ENCODE measurements at regions not wholly inside any gene's neighbourhood (a gene's known extent, or its start where the extent isn't known, plus 50 kb on each side); places are given as distances from the start of the nearest gene placed in this dataset.

DNA sequence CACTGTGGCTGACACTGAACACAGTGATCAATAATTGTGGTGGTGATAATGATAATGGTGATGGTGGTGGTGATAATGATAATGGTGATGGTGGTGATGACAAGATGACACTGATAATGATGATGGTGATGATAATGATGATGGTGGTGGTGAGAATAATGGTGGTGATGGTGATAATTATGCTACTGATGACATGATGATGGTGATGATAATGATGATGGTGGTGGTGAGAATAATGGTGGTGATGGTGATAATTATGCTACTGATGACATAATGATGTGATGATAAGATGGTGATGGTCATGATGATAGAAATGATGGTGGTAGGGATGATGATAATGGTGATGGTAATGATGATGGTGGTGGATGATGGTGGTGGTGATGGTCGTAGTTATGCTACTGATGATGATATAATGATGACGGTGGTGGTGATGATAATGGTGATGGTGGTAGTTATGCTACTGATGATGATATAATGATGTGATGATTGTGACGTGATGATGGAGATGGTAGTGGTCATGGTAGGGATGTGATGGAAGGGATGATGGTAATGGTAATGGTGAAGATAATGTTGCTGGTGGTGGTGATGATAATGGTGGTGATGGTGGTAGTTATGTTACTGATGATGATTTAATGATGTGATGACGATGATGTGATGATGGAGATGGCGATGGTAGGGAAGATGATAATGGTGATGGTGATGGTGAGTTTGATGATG, 356.5 kb upstream of the CDH4 start:
- DNase-seq = no peak
- H3K27me3 ChIP-seq (replicated peaks; ENCODE audit: control insufficient read depth, insufficient read depth, low read length, poor library complexity, severe bottlenecking) = no peaks in the 10 kb centered on the region
- H3K4me3 ChIP-seq (ENCODE audit: insufficient read depth, low read depth, low read length, poor library complexity, severe bottlenecking) = no peak overlapping the region
- H3K27ac ChIP-seq (ENCODE audit: insufficient read depth, low read length, poor library complexity, severe bottlenecking) = no peak overlapping the region
- H3K4me1 ChIP-seq (ENCODE audit: control insufficient read depth, insufficient read depth, low read length, poor library complexity, severe bottlenecking) = no peaks in the 10 kb centered on the region
- H3K36me3 ChIP-seq (ENCODE audit: control insufficient read depth, insufficient read depth, low read length) = no peaks in the 10 kb centered on the region
- H3K9me3 ChIP-seq (ENCODE audit: control insufficient read depth, low read length) = no peaks in the 10 kb centered on the region

DNA sequence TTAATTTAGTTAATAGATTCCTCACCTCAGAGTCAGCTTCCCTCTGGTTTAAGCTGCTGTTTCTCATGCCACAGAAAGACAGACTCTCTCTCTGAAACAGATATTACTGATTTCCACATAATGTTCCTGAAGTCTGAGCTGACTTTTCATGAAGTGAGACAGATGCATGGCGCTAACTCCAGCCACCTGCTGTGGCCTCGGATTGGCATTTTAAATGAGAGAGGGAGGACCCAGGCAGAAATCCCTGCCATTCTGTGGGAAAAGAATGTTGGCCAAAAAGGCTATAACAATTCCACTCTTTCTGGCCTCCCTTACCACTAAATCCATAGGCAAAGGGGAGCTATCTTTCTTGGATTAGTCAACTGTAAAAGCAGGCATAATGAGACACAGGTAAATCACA, 354.1 kb upstream of the CDH4 start:
- no peaks in the 10 kb centered on the region for H3K9me3 ChIP-seq (ENCODE audit: control insufficient read depth, low read length)
- no peak overlapping the region for H3K27ac ChIP-seq (ENCODE audit: insufficient read depth, low read length, poor library complexity, severe bottlenecking)
- H3K4me1 ChIP-seq (ENCODE audit: control insufficient read depth, insufficient read depth, low read length, poor library complexity, severe bottlenecking) = no peaks in the 10 kb centered on the region
- no peaks in the 10 kb centered on the region for H3K36me3 ChIP-seq (ENCODE audit: control insufficient read depth, insufficient read depth, low read length)
- no peak overlapping the region for H3K4me3 ChIP-seq (ENCODE audit: insufficient read depth, low read depth, low read length, poor library complexity, severe bottlenecking)
- H3K27me3 ChIP-seq (replicated peaks; ENCODE audit: control insufficient read depth, insufficient read depth, low read length, poor library complexity, severe bottlenecking) = no peaks in the 10 kb centered on the region
- DNase-seq = no peak

- Histone ChIP-seq H3K9me3 (ENCODE audit: control insufficient read depth, low read length) (no peaks in the 10 kb centered on the region), H3K4me1 (ENCODE audit: control insufficient read depth, insufficient read depth, low read length, poor library complexity, severe bottlenecking) (no peaks in the 10 kb centered on the region), H3K27ac (ENCODE audit: insufficient read depth, low read length, poor library complexity, severe bottlenecking) (no peak overlapping the region), H3K27me3 (replicated peaks; ENCODE audit: control insufficient read depth, insufficient read depth, low read length, poor library complexity, severe bottlenecking) (no peaks in the 10 kb centered on the region), H3K36me3 (ENCODE audit: control insufficient read depth, insufficient read depth, low read length) (no peaks in the 10 kb centered on the region), H3K4me3 (ENCODE audit: insufficient read depth, low read depth, low read length, poor library complexity, severe bottlenecking) (no peak overlapping the region)
- DNase-seq = no peak
These were observed 352.7 kb upstream of the CDH4 start for GRCh38 chr20:60899320-60899719.

GRCh38 chr20:60900618-60901017, 351.4 kb upstream of the CDH4 start:
- Histone ChIP-seq H3K4me1 (ENCODE audit: control insufficient read depth, insufficient read depth, low read length, poor library complexity, severe bottlenecking) (no peaks in the 10 kb centered on the region), H3K4me3 (ENCODE audit: insufficient read depth, low read depth, low read length, poor library complexity, severe bottlenecking) (no peak overlapping the region), H3K36me3 (ENCODE audit: control insufficient read depth, insufficient read depth, low read length) (no peaks in the 10 kb centered on the region), H3K27me3 (replicated peaks; ENCODE audit: control insufficient read depth, insufficient read depth, low read length, poor library complexity, severe bottlenecking) (no peaks in the 10 kb centered on the region), H3K9me3 (ENCODE audit: control insufficient read depth, low read length) (no peaks in the 10 kb centered on the region), H3K27ac (ENCODE audit: insufficient read depth, low read length, poor library complexity, severe bottlenecking) (no peak overlapping the region)
- no peak for DNase-seq

- no peak for DNase-seq
- H3K4me3 ChIP-seq (ENCODE audit: insufficient read depth, low read depth, low read length, poor library complexity, severe bottlenecking) = no peak overlapping the region
- no peaks in the 10 kb centered on the region for H3K27me3 ChIP-seq (replicated peaks; ENCODE audit: control insufficient read depth, insufficient read depth, low read length, poor library complexity, severe bottlenecking)
- no peaks in the 10 kb centered on the region for H3K4me1 ChIP-seq (ENCODE audit: control insufficient read depth, insufficient read depth, low read length, poor library complexity, severe bottlenecking)
- no peaks in the 10 kb centered on the region for H3K9me3 ChIP-seq (ENCODE audit: control insufficient read depth, low read length)
- no peaks in the 10 kb centered on the region for H3K36me3 ChIP-seq (ENCODE audit: control insufficient read depth, insufficient read depth, low read length)
- H3K27ac ChIP-seq (ENCODE audit: insufficient read depth, low read length, poor library complexity, severe bottlenecking) = no peak overlapping the region
These were observed 350.2 kb upstream of the CDH4 start for GRCh38 chr20:60901831-60902230.

DNA sequence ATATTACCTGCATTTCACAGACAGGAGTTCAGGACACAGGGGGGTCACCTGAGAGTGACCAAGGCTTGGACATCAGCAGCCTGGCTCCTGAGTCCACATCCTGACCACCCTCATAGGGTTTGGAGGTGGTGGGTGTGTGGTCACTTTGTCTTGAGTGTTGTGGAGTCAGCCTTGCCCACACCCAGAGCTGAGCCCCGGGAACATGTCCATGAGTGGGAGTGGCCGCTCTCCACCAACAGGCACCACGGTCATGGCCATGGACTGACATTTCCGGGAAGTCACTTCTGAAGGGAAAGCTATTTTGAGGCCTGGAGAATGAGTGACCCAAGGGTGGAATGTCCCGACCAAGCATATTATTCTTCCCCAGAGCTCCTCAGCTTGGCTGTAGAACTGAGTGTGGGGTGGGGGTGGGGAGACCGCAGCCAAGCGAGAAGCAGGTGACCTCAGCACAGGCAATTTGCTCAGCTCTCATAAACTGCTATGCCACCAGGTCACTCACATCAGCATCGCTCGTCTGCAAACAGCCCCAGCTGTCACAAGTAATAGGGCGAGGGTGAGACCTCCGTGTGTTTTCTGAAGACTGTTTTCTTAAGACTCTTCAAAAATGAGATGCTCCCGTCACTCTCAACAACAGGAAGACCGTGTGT, 348.6 kb upstream of the CDH4 start:
- no peak for DNase-seq
- no peaks in the 10 kb centered on the region for H3K9me3 ChIP-seq (ENCODE audit: control insufficient read depth, low read length)
- no peaks in the 10 kb centered on the region for H3K36me3 ChIP-seq (ENCODE audit: control insufficient read depth, insufficient read depth, low read length)
- H3K4me1 ChIP-seq (ENCODE audit: control insufficient read depth, insufficient read depth, low read length, poor library complexity, severe bottlenecking) = no peaks in the 10 kb centered on the region
- no peak overlapping the region for H3K27ac ChIP-seq (ENCODE audit: insufficient read depth, low read length, poor library complexity, severe bottlenecking)
- no peaks in the 10 kb centered on the region for H3K27me3 ChIP-seq (replicated peaks; ENCODE audit: control insufficient read depth, insufficient read depth, low read length, poor library complexity, severe bottlenecking)
- H3K4me3 ChIP-seq (ENCODE audit: insufficient read depth, low read depth, low read length, poor library complexity, severe bottlenecking) = no peak overlapping the region

GRCh38 chr20:60904730-60905129, 347.3 kb upstream of the CDH4 start:
- no peak for DNase-seq
- Histone ChIP-seq H3K27ac (ENCODE audit: insufficient read depth, low read length, poor library complexity, severe bottlenecking) (no peak overlapping the region), H3K4me1 (ENCODE audit: control insufficient read depth, insufficient read depth, low read length, poor library complexity, severe bottlenecking) (no peaks in the 10 kb centered on the region), H3K27me3 (replicated peaks; ENCODE audit: control insufficient read depth, insufficient read depth, low read length, poor library complexity, severe bottlenecking) (no peaks in the 10 kb centered on the region), H3K9me3 (ENCODE audit: control insufficient read depth, low read length) (no peaks in the 10 kb centered on the region), H3K36me3 (ENCODE audit: control insufficient read depth, insufficient read depth, low read length) (no peaks in the 10 kb centered on the region), H3K4me3 (ENCODE audit: insufficient read depth, low read depth, low read length, poor library complexity, severe bottlenecking) (no peak overlapping the region)

GRCh38 chr20:60905919-60906318, 346.1 kb upstream of the CDH4 start:
- H3K36me3 ChIP-seq (ENCODE audit: control insufficient read depth, insufficient read depth, low read length) = no peaks in the 10 kb centered on the region
- H3K27me3 ChIP-seq (replicated peaks; ENCODE audit: control insufficient read depth, insufficient read depth, low read length, poor library complexity, severe bottlenecking) = no peaks in the 10 kb centered on the region
- no peak for DNase-seq
- H3K27ac ChIP-seq (ENCODE audit: insufficient read depth, low read length, poor library complexity, severe bottlenecking) = no peak overlapping the region
- H3K4me3 ChIP-seq (ENCODE audit: insufficient read depth, low read depth, low read length, poor library complexity, severe bottlenecking) = no peak overlapping the region
- H3K4me1 ChIP-seq (ENCODE audit: control insufficient read depth, insufficient read depth, low read length, poor library complexity, severe bottlenecking) = no peaks in the 10 kb centered on the region
- no peaks in the 10 kb centered on the region for H3K9me3 ChIP-seq (ENCODE audit: control insufficient read depth, low read length)

DNA sequence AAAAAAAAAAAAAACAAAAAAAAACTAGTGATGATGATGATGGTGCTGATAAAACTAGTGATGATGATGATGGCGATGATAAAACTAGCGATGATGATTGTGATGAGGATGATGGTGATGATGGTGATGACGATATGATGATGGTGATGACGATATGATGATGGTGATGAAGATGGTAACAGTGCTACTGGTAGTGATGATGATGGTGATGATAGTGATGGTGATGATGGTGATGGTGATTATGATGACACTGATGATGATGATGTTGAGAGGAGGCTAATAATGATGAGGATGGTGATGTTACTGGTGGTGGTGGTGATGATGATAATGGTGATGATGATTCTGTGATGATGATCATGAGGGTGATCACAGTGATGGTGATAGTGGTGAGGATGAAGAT, 345.5 kb upstream of the CDH4 start:
- H3K27ac ChIP-seq (ENCODE audit: insufficient read depth, low read length, poor library complexity, severe bottlenecking) = no peak overlapping the region
- no peak overlapping the region for H3K4me3 ChIP-seq (ENCODE audit: insufficient read depth, low read depth, low read length, poor library complexity, severe bottlenecking)
- no peaks in the 10 kb centered on the region for H3K9me3 ChIP-seq (ENCODE audit: control insufficient read depth, low read length)
- DNase-seq = no peak
- no peaks in the 10 kb centered on the region for H3K4me1 ChIP-seq (ENCODE audit: control insufficient read depth, insufficient read depth, low read length, poor library complexity, severe bottlenecking)
- H3K27me3 ChIP-seq (replicated peaks; ENCODE audit: control insufficient read depth, insufficient read depth, low read length, poor library complexity, severe bottlenecking) = no peaks in the 10 kb centered on the region
- no peaks in the 10 kb centered on the region for H3K36me3 ChIP-seq (ENCODE audit: control insufficient read depth, insufficient read depth, low read length)

DNA sequence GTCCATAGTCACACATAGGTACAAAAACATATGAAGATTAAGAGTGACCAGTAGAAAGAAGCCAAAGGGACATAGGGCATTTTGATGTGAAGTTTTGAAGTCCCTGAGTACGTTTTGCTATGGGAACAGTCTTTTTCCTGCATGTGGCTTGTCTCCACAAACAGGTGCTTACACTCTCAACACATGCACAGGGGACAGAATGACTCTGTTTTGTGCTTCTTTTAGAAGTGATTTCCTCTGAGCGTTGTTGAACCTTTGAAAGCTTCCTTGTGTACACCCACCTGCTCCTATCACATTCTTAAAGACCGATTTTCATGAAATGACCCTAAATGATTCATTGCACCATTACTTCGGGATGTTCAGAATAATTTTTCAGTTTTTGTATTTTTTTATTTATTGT, 338.8 kb upstream of the CDH4 start:
- H3K4me1 ChIP-seq (ENCODE audit: control insufficient read depth, insufficient read depth, low read length, poor library complexity, severe bottlenecking) = no peaks in the 10 kb centered on the region
- H3K27ac ChIP-seq (ENCODE audit: insufficient read depth, low read length, poor library complexity, severe bottlenecking) = no peak overlapping the region
- H3K4me3 ChIP-seq (ENCODE audit: insufficient read depth, low read depth, low read length, poor library complexity, severe bottlenecking) = no peak overlapping the region
- no peaks in the 10 kb centered on the region for H3K36me3 ChIP-seq (ENCODE audit: control insufficient read depth, insufficient read depth, low read length)
- no peak for DNase-seq
- no peaks in the 10 kb centered on the region for H3K27me3 ChIP-seq (replicated peaks; ENCODE audit: control insufficient read depth, insufficient read depth, low read length, poor library complexity, severe bottlenecking)
- H3K9me3 ChIP-seq (ENCODE audit: control insufficient read depth, low read length) = no peaks in the 10 kb centered on the region

Measured in effector memory CD4-positive, alpha-beta T cell (primary cell).